Fibroblast of lung (primary cell): ENCODE measurements at regions not wholly inside any gene's neighbourhood (a gene's known extent, or its start where the extent isn't known, plus 50 kb on each side); places are given as distances from the start of the nearest gene placed in this dataset.

Source experiments
- DNase-seq, 2 donors: peaks; one replicate each; pipeline versions ENCODE4 v3.0.0 to v3.0.0-alpha.2; 2010; ENCODE audit warnings: low read depth in 2 of 2
- H2AFZ ChIP-seq: 2 replicates; pipeline ENCODE4 v1.5.1; 2012; ENCODE audit warnings: low read length, control low read depth, inconsistent platforms
- H3K27ac ChIP-seq: 2 replicates; pipeline ENCODE4 v1.5.1; 2011; ENCODE audit warnings: low read length, control low read depth; ENCODE audit not compliant: insufficient read depth
- H3K27me3 ChIP-seq: 2 replicates; pipeline ENCODE4 v1.5.1; 2011; ENCODE audit warnings: mild to moderate bottlenecking, low read length; ENCODE audit not compliant: control insufficient read depth, insufficient read depth
- H3K36me3 ChIP-seq: 2 replicates; pipeline ENCODE4 v1.5.1; 2011; ENCODE audit warnings: low read length; ENCODE audit not compliant: control insufficient read depth, insufficient read depth
- H3K4me1 ChIP-seq: 2 replicates; pipeline ENCODE4 v1.5.1; 2011; ENCODE audit warnings: low read length; ENCODE audit not compliant: control insufficient read depth, insufficient read depth; ENCODE audit errors: extremely low read depth
- H3K4me2 ChIP-seq: 2 replicates; pipeline ENCODE4 v1.5.1; 2011; ENCODE audit warnings: low read length, control low read depth; ENCODE audit not compliant: insufficient read depth; ENCODE audit errors: extremely low read depth
- H3K4me3 ChIP-seq, 4 experiments: fragments of 200-600 bp in 1 of 4; sonication (generic) in 1 of 4; replicated peaks in 1 of 4; 2 replicates each; pipeline ENCODE4 v1.5.1; 2011 to 2016; ENCODE audit warnings: low read length in 4 of 4, low read depth in 3 of 4, mild to moderate bottlenecking in 3 of 4, control low read depth in 2 of 4, inconsistent platforms in 1 of 4, mixed read lengths in 1 of 4; ENCODE audit not compliant: insufficient read depth in 1 of 4; ENCODE audit errors: control extremely low read depth in 1 of 4
- H3K79me2 ChIP-seq: 2 replicates; pipeline ENCODE4 v1.5.1; 2012; ENCODE audit warnings: mild to moderate bottlenecking, low read length, inconsistent platforms; ENCODE audit not compliant: control insufficient read depth, insufficient read depth
- H3K9ac ChIP-seq: 2 replicates; pipeline ENCODE4 v1.5.1; 2011; ENCODE audit warnings: mild to moderate bottlenecking, low read length, control low read depth; ENCODE audit not compliant: insufficient read depth
- H3K9me3 ChIP-seq: 2 replicates; pipeline ENCODE4 v1.5.1; 2012; ENCODE audit warnings: low read depth, low read length; ENCODE audit not compliant: control insufficient read depth, insufficient read depth
- H4K20me1 ChIP-seq: 2 replicates; pipeline ENCODE4 v1.5.1; 2011; ENCODE audit warnings: low read length; ENCODE audit not compliant: control insufficient read depth, insufficient read depth; ENCODE audit errors: extremely low read depth
- EZH2 ChIP-seq: IDR thresholded peaks from 2 replicates; pipeline ENCODE4 v1.5.1; 2012; ENCODE audit warnings: low read length, control low read depth, mild to moderate bottlenecking; ENCODE audit errors: missing control alignments
- TF ChIP-seq, protein P1 (sequence below), 2 donors: IDR thresholded peaks in 1 of 2; conservative IDR thresholded peaks in 1 of 2; 1 replicate in 1 of 2; 2 replicates in 1 of 2; pipeline ENCODE4 v1.5.1; 2011 to 2012; ENCODE audit warnings: low read length in 2 of 2, control low read depth in 1 of 2, inconsistent platforms in 1 of 2, low read depth in 1 of 2, mild to moderate bottlenecking in 1 of 2

DNA sequence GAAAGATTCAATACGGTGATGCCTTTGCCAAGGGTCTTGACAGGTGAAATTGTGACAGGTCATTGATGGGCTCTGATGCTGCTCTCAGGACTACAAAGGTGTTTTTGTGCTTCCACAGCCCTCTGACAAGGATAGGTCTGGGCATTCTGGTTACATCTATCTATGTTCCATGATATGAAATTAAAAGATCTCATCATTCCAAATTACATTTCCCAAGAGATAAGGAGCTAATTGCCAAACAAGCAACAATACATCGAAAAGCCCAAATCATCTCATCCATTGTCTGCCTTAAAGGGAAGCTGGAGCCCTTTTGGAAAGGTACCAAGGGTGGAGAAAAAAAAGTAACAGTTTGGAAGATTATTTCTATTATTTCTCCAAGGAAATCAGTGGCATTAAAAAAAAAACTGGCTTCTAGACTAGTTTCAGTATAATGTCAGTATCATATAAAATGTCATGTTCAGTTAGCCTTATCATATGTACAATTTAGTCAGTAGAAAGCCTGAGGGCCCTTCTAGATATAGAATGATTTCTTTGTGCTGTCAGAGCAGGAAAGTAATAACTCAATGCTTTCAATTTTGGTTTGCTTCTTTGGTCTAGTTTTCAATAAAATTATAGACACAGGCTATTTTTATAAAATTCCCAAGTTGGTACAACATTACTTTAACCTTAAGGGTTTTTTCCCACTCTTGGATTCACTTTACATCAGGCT lies 224.5 kb upstream of the GPRIN3 start:
- no peak for TF ChIP-seq EZH2
- TF ChIP-seq, protein P1, sequence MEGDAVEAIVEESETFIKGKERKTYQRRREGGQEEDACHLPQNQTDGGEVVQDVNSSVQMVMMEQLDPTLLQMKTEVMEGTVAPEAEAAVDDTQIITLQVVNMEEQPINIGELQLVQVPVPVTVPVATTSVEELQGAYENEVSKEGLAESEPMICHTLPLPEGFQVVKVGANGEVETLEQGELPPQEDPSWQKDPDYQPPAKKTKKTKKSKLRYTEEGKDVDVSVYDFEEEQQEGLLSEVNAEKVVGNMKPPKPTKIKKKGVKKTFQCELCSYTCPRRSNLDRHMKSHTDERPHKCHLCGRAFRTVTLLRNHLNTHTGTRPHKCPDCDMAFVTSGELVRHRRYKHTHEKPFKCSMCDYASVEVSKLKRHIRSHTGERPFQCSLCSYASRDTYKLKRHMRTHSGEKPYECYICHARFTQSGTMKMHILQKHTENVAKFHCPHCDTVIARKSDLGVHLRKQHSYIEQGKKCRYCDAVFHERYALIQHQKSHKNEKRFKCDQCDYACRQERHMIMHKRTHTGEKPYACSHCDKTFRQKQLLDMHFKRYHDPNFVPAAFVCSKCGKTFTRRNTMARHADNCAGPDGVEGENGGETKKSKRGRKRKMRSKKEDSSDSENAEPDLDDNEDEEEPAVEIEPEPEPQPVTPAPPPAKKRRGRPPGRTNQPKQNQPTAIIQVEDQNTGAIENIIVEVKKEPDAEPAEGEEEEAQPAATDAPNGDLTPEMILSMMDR (conservative IDR thresholded peaks at IDR 0.05 in 1 of 2, IDR thresholded peaks at IDR 0.05 in 1 of 2; ENCODE audit: low read depth in 1 of 2, low read length in 2 of 2) = no peak
- Histone ChIP-seq H3K4me3 (no peak overlapping the region), H3K4me2 (no peak overlapping the region), H3K27ac (no peak overlapping the region), H4K20me1 (no peaks in the 10 kb centered on the region), H3K79me2 (no peaks in the 10 kb centered on the region), H2AFZ (no peak overlapping the region), H3K9ac (no peak overlapping the region), H3K27me3 (no peaks in the 10 kb centered on the region), H3K36me3 (no peaks in the 10 kb centered on the region), H3K4me1 (no peaks in the 10 kb centered on the region), H3K9me3 (no peaks in the 10 kb centered on the region)
- DNase-seq = no peak

DNA sequence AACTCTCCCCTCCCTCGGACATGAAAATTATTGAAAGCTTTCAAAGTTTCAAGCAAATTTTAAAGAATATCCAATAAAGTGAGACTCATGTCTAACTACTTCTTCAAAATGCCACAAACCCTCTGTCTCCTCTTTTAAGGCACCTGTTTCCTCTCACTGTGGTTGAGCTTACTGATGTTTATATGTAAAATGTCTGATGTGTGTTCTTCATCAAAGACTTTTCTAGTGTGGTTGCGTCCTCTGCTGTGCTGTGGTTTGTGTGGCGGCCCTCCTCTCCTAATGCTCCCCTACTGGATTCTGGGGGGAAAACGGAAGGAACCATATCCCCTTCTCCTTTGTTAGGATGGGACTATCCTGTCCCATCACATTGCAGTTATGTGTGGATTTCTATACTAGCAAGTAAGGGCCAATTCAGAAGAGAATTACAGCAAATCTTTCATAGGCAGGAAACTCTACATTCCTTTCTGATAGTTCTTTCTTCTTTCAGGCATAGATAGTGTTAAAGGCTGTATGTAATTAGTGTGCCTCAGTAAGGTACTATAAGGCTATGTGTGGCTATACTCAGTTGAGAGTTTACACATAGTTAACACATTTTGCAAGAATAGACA lies 221.0 kb upstream of the GPRIN3 start:
- Histone ChIP-seq H3K9ac (no peak overlapping the region), H4K20me1 (no peaks in the 10 kb centered on the region), H3K27me3 (no peaks in the 10 kb centered on the region), H3K9me3 (no peaks in the 10 kb centered on the region), H3K79me2 (no peaks in the 10 kb centered on the region), H3K27ac (no peak overlapping the region), H3K36me3 (no peaks in the 10 kb centered on the region), H3K4me1 (no peaks in the 10 kb centered on the region), H3K4me2 (no peak overlapping the region), H3K4me3 (no peak overlapping the region), H2AFZ (no peak overlapping the region)
- no peak for TF ChIP-seq EZH2
- TF ChIP-seq, protein P1 (conservative IDR thresholded peaks at IDR 0.05 in 1 of 2, IDR thresholded peaks at IDR 0.05 in 1 of 2; ENCODE audit: low read depth in 1 of 2, low read length in 2 of 2) = no peak
- DNase-seq = no peak

DNA sequence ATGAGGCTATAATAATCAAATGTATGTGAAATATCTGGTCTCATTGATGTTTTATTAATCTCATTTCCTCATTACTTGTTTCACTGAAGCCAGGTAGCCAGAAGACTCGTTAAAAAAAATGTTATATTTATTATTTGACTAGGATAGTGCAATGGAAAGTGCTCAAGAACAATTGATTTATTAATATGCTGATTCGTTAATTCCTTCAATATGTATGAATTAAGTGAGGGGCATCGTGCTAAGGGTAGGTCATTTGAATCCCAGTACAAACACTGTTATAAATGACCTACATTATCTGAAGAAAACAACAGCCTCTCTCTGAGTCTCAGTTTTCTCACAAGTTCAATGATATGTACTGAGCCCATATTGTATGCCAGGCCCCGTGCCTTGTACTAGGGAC lies 214.2 kb upstream of the GPRIN3 start:
- H3K36me3 ChIP-seq = no peaks in the 10 kb centered on the region
- no peak overlapping the region for H2AFZ ChIP-seq
- no peak overlapping the region for H3K27ac ChIP-seq
- H3K4me2 ChIP-seq = no peak overlapping the region
- H4K20me1 ChIP-seq = no peaks in the 10 kb centered on the region
- no peak overlapping the region for H3K4me3 ChIP-seq
- TF ChIP-seq EZH2 = no peak
- TF ChIP-seq, protein P1 (conservative IDR thresholded peaks at IDR 0.05 in 1 of 2, IDR thresholded peaks at IDR 0.05 in 1 of 2; ENCODE audit: low read depth in 1 of 2, low read length in 2 of 2) = no peak
- no peaks in the 10 kb centered on the region for H3K79me2 ChIP-seq
- no peaks in the 10 kb centered on the region for H3K9me3 ChIP-seq
- no peak for DNase-seq
- no peaks in the 10 kb centered on the region for H3K4me1 ChIP-seq
- H3K27me3 ChIP-seq = peaks cover 11% of the 10 kb centered on the region
- no peak overlapping the region for H3K9ac ChIP-seq
